ENCODE measurements at regions not wholly inside any gene's neighbourhood (a gene's known extent, or its start where the extent isn't known, plus 50 kb on each side); places are given as distances from the start of the nearest gene placed in this dataset.

DNA sequence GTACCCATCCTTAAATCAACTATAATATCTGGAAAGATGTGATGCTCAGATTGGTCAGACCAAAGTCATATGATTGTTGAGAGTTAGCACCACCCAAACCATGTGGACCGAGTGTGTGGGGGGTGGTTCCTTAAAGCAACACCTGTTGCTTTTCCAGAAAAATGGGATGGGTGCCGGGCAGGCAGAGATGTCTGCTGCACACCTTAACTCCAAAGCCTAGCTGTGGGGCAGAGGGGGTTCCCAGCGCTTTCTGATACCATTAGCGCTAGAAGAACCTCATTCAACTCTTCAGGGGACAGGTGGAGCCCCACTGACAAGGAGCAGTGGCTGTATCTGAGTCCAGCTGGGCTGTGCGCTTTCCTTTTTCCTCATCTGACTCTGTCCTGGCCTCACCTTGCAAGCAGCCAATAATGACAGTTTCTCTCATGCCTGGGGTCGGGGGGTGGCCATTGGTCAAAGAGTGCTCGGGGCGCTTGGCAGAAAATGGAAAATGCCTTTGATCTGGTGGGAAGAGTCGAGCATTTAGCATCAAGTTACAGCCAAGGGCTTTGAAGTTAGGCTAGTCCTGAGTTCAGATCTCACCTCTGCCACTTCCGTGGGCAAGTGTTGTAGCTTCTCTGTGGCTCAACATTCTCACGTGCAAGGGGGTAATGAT lies 82.6 kb downstream of the IRX3 start:
- BruUV-seq (replicated peaks) = no TSS peak
- WGBS (ENCODE audit: low lambda C conversion rate) = 13% methylated on average over 9 of the region's 11 CpGs
- Histone ChIP-seq H3K9me3 (ENCODE audit: low read length) (no peaks in the 10 kb centered on the region), H4K20me1 (ENCODE audit: insufficient read depth, low read length) (no peaks in the 10 kb centered on the region), H3K36me3 (replicated peaks in 1 of 2; ENCODE audit: control insufficient read depth in 1 of 2, insufficient read depth in 2 of 2, low read length in 2 of 2) (no peaks in the 10 kb centered on the region), H3K4me1 (ENCODE audit: insufficient read depth, low read length) (peaks cover 49% of the 10 kb centered on the region), H3K27me3 (ENCODE audit: control insufficient read depth in 1 of 2, insufficient read depth in 2 of 2, low read length in 2 of 2) (peaks cover 8 to 20% of the 10 kb centered on the region in 2 experiments), H3K4me3 (replicated peaks in 1 of 3; ENCODE audit: insufficient read depth in 1 of 3, low read depth in 2 of 3, low read length in 3 of 3) (no peak overlapping the region), H3K79me2 (ENCODE audit: insufficient read depth, low read length) (no peaks in the 10 kb centered on the region), H3K9ac (ENCODE audit: insufficient read depth, low read depth, low read length) (no peak overlapping the region), H3K4me2 (ENCODE audit: low read depth, low read length) (peak overlapping the region; percentile 27; the same call in 1 of the 2 replicates), H2AFZ (ENCODE audit: low read length) (no peak overlapping the region), H3K27ac (ENCODE audit: extremely low read length, insufficient read depth, low read length) (no peak overlapping the region)
- DNase-seq (ENCODE audit: low spot score) = peak; percentile 48
- intact Hi-C loops (cut with micrococcal nuclease; ENCODE audit: unreplicated experiment) = no loop called here
- ChIA-PET CTCF (ENCODE audit: low intra/inter-chr PET ratio, low total read pairs) (no interaction called here), POLR2A (no interaction called here)
- no peak for FAIRE-seq
- in situ Hi-C loops (cut with HindIII; ENCODE audit: extremely low pct_ligation_motif_present, low pct_unique_long_range_greater_than_20kb) = no loop called here
- ATAC-seq = peak; percentile 37
- no peak for TF ChIP-seq LRRFIP1 (CRISPR knock-in tag; conservative IDR thresholded peaks at IDR 0.05)
- TF ChIP-seq ZNF276 (CRISPR knock-in tag; IDR thresholded peaks at IDR 0.05; ENCODE audit: low read depth) = peak; percentile 32; the same call in 1 of the 2 replicates
- TF ChIP-seq MYNN (CRISPR knock-in tag; IDR thresholded peaks at IDR 0.05; ENCODE audit: low read depth) = no peak
- TF ChIP-seq ZNF543 (CRISPR knock-in tag; IDR thresholded peaks at IDR 0.05) = no peak
- no peak for TF ChIP-seq PREB (CRISPR knock-in tag; IDR thresholded peaks at IDR 0.05)
- TF ChIP-seq DRAP1 (CRISPR knock-in tag; IDR thresholded peaks at IDR 0.05) = no peak
- no peak for TF ChIP-seq ISL2 (CRISPR knock-in tag; IDR thresholded peaks at IDR 0.05)
- peak; percentile 62; the same call in 1 of the 2 replicates for TF ChIP-seq SIX1 (CRISPR knock-in tag; IDR thresholded peaks at IDR 0.05; ENCODE audit: borderline replicate concordance)
- no peak for TF ChIP-seq MXI1 (IDR thresholded peaks at IDR 0.05; ENCODE audit: borderline replicate concordance, low read depth, low read length)
- TF ChIP-seq, protein P1, sequence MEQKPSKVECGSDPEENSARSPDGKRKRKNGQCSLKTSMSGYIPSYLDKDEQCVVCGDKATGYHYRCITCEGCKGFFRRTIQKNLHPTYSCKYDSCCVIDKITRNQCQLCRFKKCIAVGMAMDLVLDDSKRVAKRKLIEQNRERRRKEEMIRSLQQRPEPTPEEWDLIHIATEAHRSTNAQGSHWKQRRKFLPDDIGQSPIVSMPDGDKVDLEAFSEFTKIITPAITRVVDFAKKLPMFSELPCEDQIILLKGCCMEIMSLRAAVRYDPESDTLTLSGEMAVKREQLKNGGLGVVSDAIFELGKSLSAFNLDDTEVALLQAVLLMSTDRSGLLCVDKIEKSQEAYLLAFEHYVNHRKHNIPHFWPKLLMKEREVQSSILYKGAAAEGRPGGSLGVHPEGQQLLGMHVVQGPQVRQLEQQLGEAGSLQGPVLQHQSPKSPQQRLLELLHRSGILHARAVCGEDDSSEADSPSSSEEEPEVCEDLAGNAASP (CRISPR knock-in tag; IDR thresholded peaks at IDR 0.05; ENCODE audit: borderline replicate concordance) = peak; percentile 83; the same call in 1 of the 2 replicates
- no peak for TF ChIP-seq NFAT5 (CRISPR knock-in tag; IDR thresholded peaks at IDR 0.05)
